HL-60 (cell line): ENCODE measurements at regions not wholly inside any gene's neighbourhood (a gene's known extent, or its start where the extent isn't known, plus 50 kb on each side); places are given as distances from the start of the nearest gene placed in this dataset.

Experiments used
- CTCF ChIP-seq: IDR thresholded peaks from one replicate; pipeline ENCODE4 v1.5.1; 2011; ENCODE audit warnings: low read length, control low read depth, inconsistent platforms; ENCODE audit not compliant: insufficient read depth
- GABPA ChIP-seq: IDR thresholded peaks from 2 replicates; pipeline ENCODE4 v1.6.1; 2012; ENCODE audit warnings: low read depth
- POLR2AphosphoS5 ChIP-seq: IDR thresholded peaks from 2 replicates; pipeline ENCODE4 v1.6.1; 2012; ENCODE audit warnings: low read depth
- REST ChIP-seq: IDR thresholded peaks from 2 replicates; pipeline ENCODE4 v1.6.1; 2012; ENCODE audit warnings: low read depth; ENCODE audit not compliant: insufficient replicate concordance

GRCh38 chr5:74370168-74370567 lies 270.4 kb downstream of the ENC1 start:
- TF ChIP-seq POLR2AphosphoS5 (no peak), CTCF (no peak), REST (no peak), GABPA (no peak)
